Transverse colon (tissue), 4 donors: ENCODE measurements at regions not wholly inside any gene's neighbourhood (a gene's known extent, or its start where the extent isn't known, plus 50 kb on each side); places are given as distances from the start of the nearest gene placed in this dataset.

Source experiments
- DNase-seq: peaks from one replicate; pipeline ENCODE4 v3.0.0-alpha.2; 2019
- H3K27ac ChIP-seq, 4 donors: fragments of 200-600 bp; sonication (generic); 2 replicates each; pipeline ENCODE4 v1.5.1; 2016 to 2018; ENCODE audit warnings: inconsistent platforms in 4 of 4
- H3K27me3 ChIP-seq: fragments of 200-600 bp; sonication (generic); 2 replicates; pipeline ENCODE4 v1.5.1; 2017; ENCODE audit warnings: inconsistent platforms
- H3K36me3 ChIP-seq, 4 donors: fragments of 200-600 bp; sonication (generic); 2 replicates each; pipeline ENCODE4 v1.5.1; 2017 to 2019; ENCODE audit warnings: inconsistent platforms in 4 of 4
- H3K4me1 ChIP-seq, 4 donors: fragments of 200-600 bp; sonication (generic); 2 replicates each; pipeline ENCODE4 v1.5.1; 2017 to 2020; ENCODE audit warnings: inconsistent platforms in 4 of 4
- H3K4me3 ChIP-seq, 4 donors: fragments of 200-600 bp; sonication (generic); 1 replicate in 1 of 4; 2 replicates in 3 of 4; pipeline versions ENCODE4 v1.5.1 to v1.6.1; 2017 to 2019; ENCODE audit warnings: inconsistent platforms in 4 of 4
- H3K9me3 ChIP-seq, 2 donors: fragments of 200-600 bp; sonication (generic); 2 replicates each; pipeline ENCODE4 v1.5.1; 2017 to 2019; ENCODE audit warnings: inconsistent platforms in 2 of 2
- EP300 ChIP-seq: sonication (generic); formaldehyde crosslinking; IDR thresholded peaks from one replicate; pipeline ENCODE4 v1.6.1; 2017; ENCODE audit warnings: antibody characterized with exemption, low read depth
- POLR2A ChIP-seq: fragments of 450-650 bp; IDR thresholded peaks from one replicate; pipeline ENCODE4 v1.6.1; 2016; ENCODE audit warnings: antibody characterized with exemption, mild to moderate bottlenecking, moderate library complexity
- POLR2AphosphoS5 ChIP-seq, 3 donors: sonication (generic); formaldehyde crosslinking; IDR thresholded peaks; one replicate each; pipeline ENCODE4 v1.6.1; 2016; ENCODE audit warnings: antibody characterized with exemption in 3 of 3
- WGBS, 2 donors: methylation state at CpG; one replicate each; pipeline ENCODE4 v1.1.5; 2018; ENCODE audit warnings: low coverage in 1 of 2; 5-methylcytosine and 5-hydroxymethylcytosine counted together
- in situ Hi-C, 4 donors: fragments of 200-750 bp; cut with MboI; loops; one replicate each; pipeline versions ENCODE4 v1.15.0 to v1.15.1; 2017; ENCODE audit warnings: low sequenced_read_pairs in 3 of 4, low pct_ligation_motif_present in 1 of 4, low pct_unique_long_range_greater_than_20kb in 1 of 4
- intact Hi-C: fragments of 100-400 bp; cut with DNase I; formaldehyde crosslinking; loops from one replicate; pipeline ENCODE4 v1.15.1; 2023; ENCODE audit warnings: low total_unique reads
- TF ChIP-seq, protein P1 (sequence below), 5 experiments: fragments of 200-600 bp in 3 of 5; fragments of 450-650 bp in 2 of 5; sonication (generic) in 3 of 5; IDR thresholded peaks; 1 replicate in 2 of 5; 2 replicates in 3 of 5; pipeline ENCODE4 v1.5.1; 2016 to 2017; ENCODE audit warnings: antibody characterized with exemption in 5 of 5, inconsistent platforms in 3 of 5, mild to moderate bottlenecking in 2 of 5, moderate library complexity in 1 of 5

DNA sequence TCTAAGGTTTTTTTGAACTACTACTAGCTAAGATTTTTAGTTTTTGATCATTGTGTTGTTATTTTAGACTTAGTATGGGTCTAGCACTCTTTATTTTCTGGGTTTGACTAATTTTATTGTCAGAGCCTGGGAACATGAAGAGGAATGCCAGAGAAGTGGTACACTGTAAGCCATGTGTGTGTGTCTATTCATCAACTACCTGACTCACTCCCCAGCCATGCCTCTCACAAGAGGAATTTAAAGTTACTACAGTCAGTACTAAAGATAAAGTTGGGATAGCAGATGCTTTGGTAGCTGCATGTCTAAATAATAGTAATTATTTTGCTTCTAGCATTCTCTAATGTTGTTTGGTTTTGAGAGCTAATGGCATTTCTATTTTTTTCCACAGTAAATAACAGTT lies 264.8 kb downstream of the CSNK1G3 start:
- no peaks in the 10 kb centered on the region for H3K36me3 ChIP-seq
- no peak overlapping the region for H3K4me3 ChIP-seq
- intact Hi-C loops: no loop called here
- peaks cover 0 to under 1% of the 10 kb centered on the region in 2 donors for H3K9me3 ChIP-seq
- TF ChIP-seq, protein P1, sequence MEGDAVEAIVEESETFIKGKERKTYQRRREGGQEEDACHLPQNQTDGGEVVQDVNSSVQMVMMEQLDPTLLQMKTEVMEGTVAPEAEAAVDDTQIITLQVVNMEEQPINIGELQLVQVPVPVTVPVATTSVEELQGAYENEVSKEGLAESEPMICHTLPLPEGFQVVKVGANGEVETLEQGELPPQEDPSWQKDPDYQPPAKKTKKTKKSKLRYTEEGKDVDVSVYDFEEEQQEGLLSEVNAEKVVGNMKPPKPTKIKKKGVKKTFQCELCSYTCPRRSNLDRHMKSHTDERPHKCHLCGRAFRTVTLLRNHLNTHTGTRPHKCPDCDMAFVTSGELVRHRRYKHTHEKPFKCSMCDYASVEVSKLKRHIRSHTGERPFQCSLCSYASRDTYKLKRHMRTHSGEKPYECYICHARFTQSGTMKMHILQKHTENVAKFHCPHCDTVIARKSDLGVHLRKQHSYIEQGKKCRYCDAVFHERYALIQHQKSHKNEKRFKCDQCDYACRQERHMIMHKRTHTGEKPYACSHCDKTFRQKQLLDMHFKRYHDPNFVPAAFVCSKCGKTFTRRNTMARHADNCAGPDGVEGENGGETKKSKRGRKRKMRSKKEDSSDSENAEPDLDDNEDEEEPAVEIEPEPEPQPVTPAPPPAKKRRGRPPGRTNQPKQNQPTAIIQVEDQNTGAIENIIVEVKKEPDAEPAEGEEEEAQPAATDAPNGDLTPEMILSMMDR (IDR thresholded peaks at IDR 0.05): no peak
- TF ChIP-seq POLR2AphosphoS5 (IDR thresholded peaks at IDR 0.05) (no peak), EP300 (no peak), POLR2A (no peak)
- H3K27ac ChIP-seq: no peak overlapping the region
- no peaks in the 10 kb centered on the region for H3K4me1 ChIP-seq
- in situ Hi-C loops: no loop called here
- H3K27me3 ChIP-seq: no peaks in the 10 kb centered on the region
- DNase-seq: no peak

DNA sequence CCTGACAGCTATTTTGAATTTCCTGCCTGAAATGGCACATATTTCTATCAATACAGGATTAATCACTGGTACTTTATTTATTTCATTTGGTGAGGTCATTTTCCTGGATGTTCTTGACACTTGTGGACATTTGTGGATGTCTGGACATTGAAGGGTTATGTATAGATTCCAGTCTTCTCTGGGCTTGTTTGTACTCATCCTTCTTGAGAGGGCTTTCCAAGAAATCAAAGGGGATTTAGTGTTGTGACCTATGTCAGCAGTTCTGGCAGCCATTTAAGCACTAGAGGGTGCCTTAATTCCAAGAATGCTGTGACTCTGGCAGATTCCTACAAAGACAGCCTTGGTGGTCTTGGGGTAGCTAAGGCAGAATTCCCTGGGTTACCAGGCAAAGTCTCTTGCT lies 259.7 kb downstream of the CSNK1G3 start:
- Histone ChIP-seq H3K4me3 (no peak overlapping the region), H3K4me1 (no peaks in the 10 kb centered on the region), H3K36me3 (no peaks in the 10 kb centered on the region), H3K27ac (no peak overlapping the region), H3K27me3 (no peaks in the 10 kb centered on the region), H3K9me3 (peaks cover 0 to 8% of the 10 kb centered on the region in 2 donors)
- intact Hi-C loops (no loop called here), in situ Hi-C loops (no loop called here)
- no peak for DNase-seq
- TF ChIP-seq, protein P1 (IDR thresholded peaks at IDR 0.05): no peak
- TF ChIP-seq EP300: no peak
- no peak for TF ChIP-seq POLR2AphosphoS5 (IDR thresholded peaks at IDR 0.05)
- TF ChIP-seq POLR2A: no peak

DNA sequence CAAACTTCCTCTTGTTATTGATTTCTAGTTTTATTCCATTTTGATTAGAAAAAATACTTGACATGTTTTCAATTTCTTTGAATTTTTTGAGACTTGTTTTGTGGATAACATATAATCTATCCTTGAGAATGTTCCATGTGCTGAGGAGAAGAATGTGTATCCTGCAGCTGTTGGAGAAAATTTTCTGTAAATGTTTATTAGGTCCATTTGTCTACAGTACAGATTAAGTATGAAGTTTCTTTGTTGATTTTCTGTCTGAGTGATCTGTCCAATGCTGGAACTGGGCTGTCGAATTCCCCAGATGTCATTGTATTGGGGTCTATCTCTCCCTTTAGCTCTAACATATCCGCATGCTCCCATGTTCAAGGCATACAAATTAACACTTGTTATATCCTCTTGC lies 251.2 kb downstream of the CSNK1G3 start:
- H3K36me3 ChIP-seq: no peaks in the 10 kb centered on the region
- no peak overlapping the region for H3K4me3 ChIP-seq
- no peak overlapping the region for H3K27ac ChIP-seq
- H3K4me1 ChIP-seq: no peaks in the 10 kb centered on the region
- no peak for TF ChIP-seq EP300
- TF ChIP-seq, protein P1 (IDR thresholded peaks at IDR 0.05): no peak
- TF ChIP-seq POLR2AphosphoS5 (IDR thresholded peaks at IDR 0.05): no peak
- no peak for TF ChIP-seq POLR2A
- H3K27me3 ChIP-seq: no peaks in the 10 kb centered on the region
- intact Hi-C loops (no loop called here), in situ Hi-C loops (no loop called here)
- no peak for DNase-seq
- no peaks in the 10 kb centered on the region for H3K9me3 ChIP-seq
- 71 to 81% methylated on average over 2 of the region's 2 CpGs for WGBS, 2 donors

DNA sequence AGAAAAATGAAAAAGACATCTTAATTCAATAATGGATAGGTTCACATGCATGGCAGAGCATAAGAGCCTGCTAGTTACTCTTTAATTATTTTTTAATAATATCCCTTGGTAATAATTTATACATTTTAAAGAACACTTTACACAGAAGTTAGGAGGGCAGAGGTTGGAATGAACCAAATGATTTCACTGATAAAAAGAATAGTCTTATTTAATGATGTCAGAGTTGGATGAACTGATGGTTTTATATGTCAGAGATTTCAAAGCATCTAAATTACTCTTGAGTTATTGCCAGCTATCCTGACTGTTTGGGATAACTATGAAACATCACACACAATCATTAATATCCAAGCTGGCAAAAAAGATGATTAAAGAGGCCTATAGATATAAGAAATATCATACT lies 244.8 kb downstream of the CSNK1G3 start:
- Histone ChIP-seq H3K4me1 (peaks cover 0 to 3% (median 0%) of the 10 kb centered on the region in 4 donors), H3K4me3 (no peak overlapping the region), H3K9me3 (no peaks in the 10 kb centered on the region), H3K27me3 (no peaks in the 10 kb centered on the region), H3K36me3 (no peaks in the 10 kb centered on the region), H3K27ac (no peak overlapping the region)
- in situ Hi-C loops: no loop called here
- no peak for TF ChIP-seq POLR2AphosphoS5 (IDR thresholded peaks at IDR 0.05)
- no peak for TF ChIP-seq POLR2A
- no peak for TF ChIP-seq EP300
- TF ChIP-seq, protein P1 (IDR thresholded peaks at IDR 0.05): no peak
- DNase-seq: no peak
- intact Hi-C loops: no loop called here
